GM10266 (cell line): ENCODE measurements at regions not wholly inside any gene's neighbourhood (a gene's known extent, or its start where the extent isn't known, plus 50 kb on each side); places are given as distances from the start of the nearest gene placed in this dataset.
A peak's percentile ranks its signal among the peaks of the same experiment; 100 is the strongest.
"Not testable (repeated sequence)": the region's sequence is repeated elsewhere in the genome, so short reads cannot be mapped to it uniquely, and the experiment has no call there.

Experiments
- DNase-seq: peaks from one replicate; pipeline ENCODE4 v3.0.0; 2012; ENCODE audit errors: extremely low spot score
- CTCF ChIP-seq: IDR thresholded peaks from 2 replicates; pipeline ENCODE4 v1.5.1; 2012; ENCODE audit warnings: mild to moderate bottlenecking, low read depth; ENCODE audit not compliant: control insufficient read depth, insufficient read depth; ENCODE audit errors: missing control alignments

- no peak for DNase-seq
- no peak for TF ChIP-seq CTCF
Measured at GRCh38 chr22:46031066-46031465, 54.1 kb upstream of the WNT7B start.

- no peak for TF ChIP-seq CTCF
Measured at GRCh38 chr22:46031557-46031956, 54.6 kb upstream of the WNT7B start.

GRCh38 chr22:46031965-46032851 is 55.2 kb upstream of the WNT7B start:
- no peak for DNase-seq
- no peak for TF ChIP-seq CTCF

More at GRCh38 chr22:46031557-46031956, 54.6 kb upstream of the WNT7B start:
- no peak for DNase-seq

DNA sequence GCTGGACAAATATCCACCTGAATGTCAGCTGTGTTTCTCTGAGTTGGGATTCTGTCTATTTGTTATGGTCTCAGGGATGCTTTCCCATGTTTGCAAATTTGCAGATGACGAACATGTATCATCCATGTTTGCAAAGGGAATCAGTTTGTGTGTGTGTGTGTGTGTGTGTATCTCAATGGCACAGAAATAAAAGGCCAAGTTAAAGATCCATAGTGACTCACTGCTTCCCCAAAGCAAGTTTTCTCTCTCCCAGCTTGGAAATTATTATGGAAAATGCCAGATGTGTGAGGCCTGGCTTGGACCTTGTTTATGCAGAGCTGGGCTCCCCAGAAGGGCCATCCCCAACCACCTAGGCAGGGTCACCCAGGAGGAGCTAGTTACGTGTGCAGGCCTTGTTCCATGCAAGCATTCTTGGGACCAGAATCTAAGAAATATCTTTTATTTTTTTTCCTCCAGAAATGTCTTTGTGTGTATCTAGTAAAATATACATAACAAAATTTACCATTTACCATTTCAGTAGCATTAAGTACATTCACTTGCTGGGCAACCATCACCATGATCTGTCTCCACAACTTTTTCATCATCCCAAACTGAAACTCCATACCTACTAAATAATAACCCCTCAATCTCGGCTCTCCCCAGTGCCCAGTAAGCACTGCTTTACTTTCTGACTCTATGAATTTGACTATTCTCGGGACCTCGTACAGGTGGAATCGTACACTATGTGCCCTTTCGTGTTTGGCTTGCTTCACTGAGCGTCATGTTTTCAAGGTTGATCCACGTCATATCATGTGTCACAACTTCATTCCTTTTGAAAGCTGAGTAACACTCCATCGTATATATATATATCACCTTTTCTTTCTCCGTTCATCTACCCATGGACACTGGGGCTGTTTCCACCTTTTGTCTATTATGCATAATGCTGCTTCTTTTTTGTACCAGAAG is 56.6 kb upstream of the WNT7B start:
- no peak for TF ChIP-seq CTCF
- no peak for DNase-seq

DNA sequence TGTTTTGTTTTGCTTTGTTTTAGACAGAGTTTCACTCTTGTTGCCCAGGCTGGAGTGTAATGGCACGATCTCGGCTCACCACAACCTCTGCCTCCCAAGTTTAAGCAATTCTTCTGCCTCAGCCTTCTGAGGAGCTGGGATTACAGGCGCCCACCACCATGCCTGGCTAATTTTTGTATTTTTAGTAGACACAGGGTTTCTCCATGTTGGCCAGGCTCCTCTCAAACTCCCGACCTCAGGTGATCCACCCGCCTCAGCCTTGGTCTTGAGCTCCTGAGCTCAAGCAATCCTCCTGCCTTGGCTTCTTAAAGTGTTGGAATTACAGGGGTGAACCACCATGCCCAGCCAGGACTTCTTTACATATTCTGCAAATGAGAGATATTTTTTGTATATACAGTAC is 57.5 kb upstream of the WNT7B start:
- not testable (repeated sequence) for DNase-seq

DNA sequence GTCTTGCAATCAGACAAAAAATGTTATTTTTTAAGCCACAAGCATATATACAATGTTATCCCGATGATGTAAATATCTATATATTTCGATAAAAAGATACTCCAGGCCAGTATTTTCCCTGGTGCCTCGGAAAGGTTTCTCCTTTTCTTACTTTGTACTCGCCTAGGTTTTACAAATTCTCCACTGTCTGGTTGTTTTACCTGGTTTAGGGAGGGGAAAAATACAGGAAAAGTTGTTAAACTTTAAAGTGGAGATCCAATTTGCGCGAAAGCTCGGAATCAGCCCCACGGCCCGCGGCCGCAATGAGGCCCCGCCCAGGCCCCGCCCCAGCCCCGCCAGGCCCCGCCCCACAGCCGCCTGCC is 58.4 kb upstream of the WNT7B start:
- TF ChIP-seq CTCF, result no peak
- no peak for DNase-seq

- TF ChIP-seq CTCF, result no peak
- peak; percentile 100 for DNase-seq
Measured at GRCh38 chr22:46035742-46036557, 59.0 kb upstream of the WNT7B start.
